CD4-positive, CD25-positive, alpha-beta regulatory T cell (primary cell): ENCODE measurements at regions not wholly inside any gene's neighbourhood (a gene's known extent, or its start where the extent isn't known, plus 50 kb on each side); places are given as distances from the start of the nearest gene placed in this dataset.

ENCODE experiments used
- ATAC-seq, 2 donors: fragments of 150-1000 bp; cut with Tn5 transposase; one replicate each; pipeline ENCODE4 v1.10.0; 2021; ENCODE audit warnings: low read depth in 2 of 2, moderate number of reproducible peaks in 2 of 2, moderate library complexity in 1 of 2
- DNase-seq, 3 donors: peaks; one replicate each; pipeline versions ENCODE4 v3.0.0 to v3.0.0-alpha.2; 2012 to 2022; ENCODE audit warnings: mixed read lengths in 1 of 3
- H3K27ac ChIP-seq: one replicate; pipeline ENCODE4 v1.7.0; 2013; ENCODE audit warnings: mild to moderate bottlenecking, low read length; ENCODE audit not compliant: insufficient read depth, poor library complexity, severe bottlenecking
- H3K27me3 ChIP-seq: one replicate; pipeline ENCODE4 v1.7.0; 2013; ENCODE audit warnings: low read length; ENCODE audit not compliant: control insufficient read depth, insufficient read depth
- H3K36me3 ChIP-seq: one replicate; pipeline ENCODE4 v1.7.0; 2013; ENCODE audit warnings: mild to moderate bottlenecking, low read length, moderate library complexity; ENCODE audit not compliant: control insufficient read depth, insufficient read depth
- H3K4me1 ChIP-seq: 2 replicates; pipeline ENCODE4 v1.7.0; 2013; ENCODE audit warnings: mild to moderate bottlenecking, low read length; ENCODE audit not compliant: insufficient read depth, control insufficient read depth, poor library complexity, severe bottlenecking
- H3K4me3 ChIP-seq: one replicate; pipeline ENCODE4 v1.7.0; 2013; ENCODE audit warnings: low read depth, mild to moderate bottlenecking, low read length, moderate library complexity
- H3K9me3 ChIP-seq, 2 experiments: 1 replicate in 1 of 2; 2 replicates in 1 of 2; pipeline ENCODE4 v1.7.0; 2013; ENCODE audit warnings: low read length in 2 of 2, mild to moderate bottlenecking in 1 of 2, moderate library complexity in 1 of 2; ENCODE audit not compliant: control insufficient read depth in 2 of 2
- H3K27ac Mint-ChIP-seq, 3 donors: one replicate each; pipeline ENCODE4 v1.8.0; 2020 to 2022; ENCODE audit warnings: mild to moderate bottlenecking in 3 of 3, mixed read lengths in 3 of 3, moderate library complexity in 2 of 3
- H3K27me3 Mint-ChIP-seq: one replicate; pipeline ENCODE4 v1.8.0; 2022; ENCODE audit warnings: mild to moderate bottlenecking, mixed read lengths
- H3K36me3 Mint-ChIP-seq: one replicate; pipeline ENCODE4 v1.8.0; 2020; ENCODE audit warnings: mixed read lengths
- H3K4me1 Mint-ChIP-seq, 4 donors: one replicate each; pipeline ENCODE4 v1.8.0; 2020 to 2022; ENCODE audit warnings: mixed read lengths in 4 of 4, mild to moderate bottlenecking in 1 of 4
- H3K4me3 Mint-ChIP-seq, 4 donors: one replicate each; pipeline ENCODE4 v1.8.0; 2020 to 2022; ENCODE audit warnings: mild to moderate bottlenecking in 4 of 4, mixed read lengths in 4 of 4, moderate library complexity in 3 of 4
- H3K9me3 Mint-ChIP-seq, 7 donors: one replicate each; pipeline ENCODE4 v1.8.0; 2020 to 2022; ENCODE audit warnings: mixed read lengths in 7 of 7, mild to moderate bottlenecking in 3 of 7, moderate library complexity in 2 of 7

DNA sequence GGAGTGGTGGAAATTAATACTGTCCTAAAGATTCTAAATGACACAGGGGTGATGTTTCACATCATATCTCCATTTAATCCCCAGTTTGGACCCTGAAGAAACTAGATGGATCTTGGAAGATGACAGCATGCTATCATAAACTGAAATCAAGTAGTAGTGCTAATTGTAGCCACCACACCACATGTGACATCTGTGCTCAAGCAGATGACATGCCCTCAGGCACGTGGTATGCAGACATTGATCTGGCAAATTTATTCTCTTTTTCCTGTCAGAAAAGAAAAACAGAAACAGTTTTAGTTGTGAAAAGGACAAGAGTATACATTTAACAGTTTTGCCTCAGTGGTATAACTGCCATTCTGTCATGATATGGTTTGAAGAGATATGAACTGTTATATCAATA is 52.9 kb upstream of the PGR start:
- no peak for DNase-seq
- H3K27me3 ChIP-seq = no peaks in the 10 kb centered on the region
- Mint-ChIP-seq H3K27me3 (no peaks in the 10 kb centered on the region), H3K9me3 (peaks cover 3 to 11% (median 8%) of the 10 kb centered on the region in 7 donors), H3K27ac (no peak overlapping the region), H3K36me3 (no peaks in the 10 kb centered on the region), H3K4me1 (no peaks in the 10 kb centered on the region), H3K4me3 (no peak overlapping the region)
- no peak for ATAC-seq
- H3K27ac ChIP-seq = no peak overlapping the region
- H3K4me3 ChIP-seq = no peak overlapping the region
- H3K4me1 ChIP-seq = no peaks in the 10 kb centered on the region
- H3K36me3 ChIP-seq = no peaks in the 10 kb centered on the region
- H3K9me3 ChIP-seq = no peaks in the 10 kb centered on the region

DNA sequence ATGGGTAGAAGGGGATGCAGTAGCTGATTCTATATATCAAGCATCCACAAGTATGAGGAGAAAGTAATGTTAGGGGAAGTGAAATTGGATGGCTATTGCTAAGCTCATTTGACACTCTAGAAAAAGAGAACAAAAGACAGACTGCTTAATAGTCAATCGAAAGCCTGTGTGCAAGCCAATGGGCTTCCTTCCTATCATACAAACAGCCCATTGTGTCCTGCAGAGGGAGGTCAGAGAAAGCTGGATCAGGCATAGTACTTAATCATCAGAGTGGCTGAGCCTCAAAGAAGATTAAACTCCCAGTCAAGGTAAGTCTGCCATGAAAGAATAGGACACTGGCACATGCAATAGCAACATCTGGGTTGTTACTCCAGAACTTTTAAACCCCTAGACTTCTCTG is 50.9 kb upstream of the PGR start:
- no peak for ATAC-seq
- no peaks in the 10 kb centered on the region for H3K36me3 Mint-ChIP-seq
- Histone ChIP-seq H3K9me3 (no peaks in the 10 kb centered on the region), H3K36me3 (no peaks in the 10 kb centered on the region), H3K27ac (no peak overlapping the region), H3K4me3 (no peak overlapping the region), H3K4me1 (no peaks in the 10 kb centered on the region), H3K27me3 (no peaks in the 10 kb centered on the region)
- H3K27ac Mint-ChIP-seq = no peak overlapping the region
- no peaks in the 10 kb centered on the region for H3K4me1 Mint-ChIP-seq
- peaks cover 3 to 11% (median 8%) of the 10 kb centered on the region in 7 donors for H3K9me3 Mint-ChIP-seq
- H3K4me3 Mint-ChIP-seq = no peak overlapping the region
- no peaks in the 10 kb centered on the region for H3K27me3 Mint-ChIP-seq
- no peak for DNase-seq
